SK-N-SH (cell line): ENCODE measurements at regions not wholly inside any gene's neighbourhood (a gene's known extent, or its start where the extent isn't known, plus 50 kb on each side); places are given as distances from the start of the nearest gene placed in this dataset.

Source experiments
- CTCF ChIA-PET: fragments of 300-600, 350-600 bp; formaldehyde crosslinking; extraction: SDS; loops from one replicate; lab custom pipeline; 2021; lab: Yijun Ruan, JAX
- POLR2A ChIA-PET: fragments of 350-600 bp; sonication (Branson Sonifier 250); formaldehyde crosslinking; extraction: SDS; loops from one replicate; lab custom pipeline; 2020; ENCODE audit warnings: antibody characterized with exemption, inconsistent platforms; lab: Yijun Ruan, JAX
- DNase-seq: peaks from one replicate; pipeline ENCODE4 v3.0.0; 2012
- H2AFZ ChIP-seq: fragments of 200-600 bp; sonication (generic); 2 replicates; pipeline ENCODE4 v1.8.1; 2016; ENCODE audit warnings: antibody characterized with exemption, mild to moderate bottlenecking, low read depth
- H3F3A ChIP-seq: fragments of 200-600 bp; sonication (generic); replicated peaks from 2 replicates; pipeline ENCODE3; 2016; ENCODE audit warnings: antibody characterized with exemption, mild to moderate bottlenecking; ENCODE audit not compliant: insufficient read depth
- H3K27ac ChIP-seq, 2 experiments: fragments of 200-500 bp in 1 of 2; fragments of 200-600 bp in 1 of 2; sonication (Bioruptor generic) in 1 of 2; sonication (generic), shearing (Covaris generic) in 1 of 2; 2 replicates each; pipeline versions ENCODE4 v1.5.1 to v1.6.1; 2014 to 2016; ENCODE audit warnings: low read depth in 2 of 2, inconsistent platforms in 1 of 2, low read length in 1 of 2, mild to moderate bottlenecking in 1 of 2, mixed read lengths in 1 of 2
- H3K27me3 ChIP-seq: fragments of 200-600 bp; sonication (generic), shearing (Covaris generic); 2 replicates; pipeline ENCODE4 v1.6.1; 2016; ENCODE audit warnings: mixed run types; ENCODE audit not compliant: insufficient read depth
- H3K36me3 ChIP-seq, 2 experiments: fragments of 200-500 bp in 1 of 2; fragments of 200-600 bp in 1 of 2; sonication (Bioruptor generic) in 1 of 2; sonication (generic) in 1 of 2; replicated peaks in 1 of 2; 2 replicates each; pipeline versions ENCODE3 to v1.5.1; 2014 to 2016; ENCODE audit warnings: low read length in 1 of 2, mild to moderate bottlenecking in 1 of 2; ENCODE audit not compliant: insufficient read depth in 2 of 2, control insufficient read depth in 1 of 2
- H3K4me1 ChIP-seq, 2 experiments: fragments of 200-500 bp in 1 of 2; fragments of 200-600 bp in 1 of 2; sonication (Bioruptor generic) in 1 of 2; sonication (generic), shearing (Covaris generic) in 1 of 2; 2 replicates each; pipeline versions ENCODE4 v1.5.1 to v1.6.1; 2014 to 2016; ENCODE audit warnings: low read depth in 1 of 2, low read length in 1 of 2, mixed run types in 1 of 2; ENCODE audit not compliant: insufficient read depth in 2 of 2, control insufficient read depth in 1 of 2
- H3K4me2 ChIP-seq: fragments of 200-600 bp; sonication (generic), shearing (Covaris generic); 2 replicates; pipeline ENCODE4 v1.6.1; 2017; ENCODE audit warnings: mixed run types
- H3K4me3 ChIP-seq, 2 experiments: fragments of 200-500 bp in 1 of 2; fragments of 200-600 bp in 1 of 2; sonication (Bioruptor generic) in 1 of 2; sonication (generic), shearing (Covaris generic) in 1 of 2; 2 replicates each; pipeline versions ENCODE4 v1.5.1 to v1.8.1; 2014 to 2016; ENCODE audit warnings: low read depth in 2 of 2, inconsistent platforms in 1 of 2, low read length in 1 of 2, mild to moderate bottlenecking in 1 of 2, mixed read lengths in 1 of 2, moderate library complexity in 1 of 2
- H3K79me2 ChIP-seq: fragments of 200-600 bp; sonication (generic); 2 replicates; pipeline ENCODE4 v1.8.1; 2017; ENCODE audit warnings: mild to moderate bottlenecking; ENCODE audit not compliant: insufficient read depth
- H3K9ac ChIP-seq: fragments of 200-600 bp; sonication (generic); 2 replicates; pipeline ENCODE4 v1.6.1; 2017; ENCODE audit warnings: mixed run types
- H3K9me2 ChIP-seq: fragments of 200-600 bp; sonication (generic); 2 replicates; pipeline ENCODE4 v1.6.1; 2017; ENCODE audit warnings: mixed run types
- H3K9me3 ChIP-seq: fragments of 200-600 bp; sonication (generic); 2 replicates; pipeline ENCODE4 v1.6.1; 2017; ENCODE audit warnings: mixed run types, mild to moderate bottlenecking, moderate library complexity
- H4K20me1 ChIP-seq: fragments of 200-600 bp; sonication (generic); 2 replicates; pipeline ENCODE4 v1.6.1; 2017; ENCODE audit warnings: mild to moderate bottlenecking, mixed run types; ENCODE audit not compliant: insufficient read depth
- CHD2 ChIP-seq: fragments of 150-350 bp; IDR thresholded peaks from 2 replicates; pipeline ENCODE4 v1.6.1; 2018; ENCODE audit warnings: low read length; ENCODE audit not compliant: partially characterized antibody
- IRF3 ChIP-seq: fragments of 150-350 bp; IDR thresholded peaks from 2 replicates; pipeline ENCODE4 v1.6.1; 2016; ENCODE audit warnings: mild to moderate bottlenecking, low read depth, low read length
- RFX5 ChIP-seq: IDR thresholded peaks from 2 replicates; pipeline ENCODE4 v1.6.1; 2012; ENCODE audit warnings: mild to moderate bottlenecking, improper control_type of control experiment, low read length
- SMC3 ChIP-seq: IDR thresholded peaks from 2 replicates; pipeline ENCODE4 v1.6.1; 2012; ENCODE audit warnings: low read depth, low read length, improper control_type of control experiment
- ZBTB33 ChIP-seq: IDR thresholded peaks from 2 replicates; pipeline ENCODE4 v1.4.0; 2012; ENCODE audit warnings: low read depth, borderline replicate concordance
- WGBS: methylation state at CpG from one replicate; pipeline ENCODE4 v1.1.6; 2017; ENCODE audit warnings: low lambda C conversion rate; 5-methylcytosine and 5-hydroxymethylcytosine counted together

GRCh38 chr6:23654745-23655144 lies 471.3 kb upstream of the NRSN1 start:
- H3K4me2 ChIP-seq: no peak overlapping the region
- ChIA-PET POLR2A (no interaction called here), CTCF (interaction anchor here (7.1 kb wide), 1 partner anchor 207 kb away, joined by 59 read pairs; no protein-coding TSS in a partner anchor)
- TF ChIP-seq SMC3 (no peak), RFX5 (no peak)
- H2AFZ ChIP-seq: no peak overlapping the region
- no peaks in the 10 kb centered on the region for H3K27me3 ChIP-seq
- no peaks in the 10 kb centered on the region for H3K9me2 ChIP-seq
- peaks cover 0 to 34% of the 10 kb centered on the region in 2 experiments; a peak in 2 of 4 replicates for H3K4me1 ChIP-seq
- H3K9ac ChIP-seq: no peak overlapping the region
- WGBS: 26% methylated on average over 6 of the region's 6 CpGs
- H3K27ac ChIP-seq: peak overlapping the region in 1 of 2 experiments; percentile 96; a peak in 2 of 4 replicates
- no peaks in the 10 kb centered on the region for H4K20me1 ChIP-seq
- no peaks in the 10 kb centered on the region for H3K36me3 ChIP-seq
- H3K79me2 ChIP-seq: no peaks in the 10 kb centered on the region
- no peak for DNase-seq
- no peaks in the 10 kb centered on the region for H3K9me3 ChIP-seq
- H3K4me3 ChIP-seq: no peak overlapping the region
- no peaks in the 10 kb centered on the region for H3F3A ChIP-seq

- Histone ChIP-seq H3K9me2 (no peaks in the 10 kb centered on the region), H3K4me3 (no peak overlapping the region), H3K9me3 (no peaks in the 10 kb centered on the region), H3K4me1 (peaks cover 0 to 32% of the 10 kb centered on the region in 2 experiments; a peak in 2 of 4 replicates), H3K27ac (peak overlapping the region in 1 of 2 experiments; percentile 96; a peak in 2 of 4 replicates), H3K79me2 (no peaks in the 10 kb centered on the region), H3K27me3 (no peaks in the 10 kb centered on the region), H3K9ac (no peak overlapping the region), H4K20me1 (no peaks in the 10 kb centered on the region), H3K36me3 (no peaks in the 10 kb centered on the region), H3F3A (no peaks in the 10 kb centered on the region), H3K4me2 (no peak overlapping the region), H2AFZ (no peak overlapping the region)
- no peak for TF ChIP-seq ZBTB33
- no peak for TF ChIP-seq IRF3
- TF ChIP-seq CHD2: peak; percentile 33
- ChIA-PET CTCF (interaction anchor here (1.5 to 7.1 kb wide), 3 partner anchors 132 to 1065 kb away, joined by 3 to 59 read pairs (median 6); no protein-coding TSS in a partner anchor), POLR2A (interaction anchor here (0.7 kb wide), 1 partner anchor 8 kb away, joined by 5 read pairs; no protein-coding TSS in a partner anchor)
- peak; percentile 27 for DNase-seq
- 13% methylated on average over 3 of the region's 3 CpGs for WGBS
These were observed 470.5 kb upstream of the NRSN1 start for GRCh38 chr6:23655525-23655924.
